ENCODE measurements at regions not wholly inside any gene's neighbourhood (a gene's known extent, or its start where the extent isn't known, plus 50 kb on each side); places are given as distances from the start of the nearest gene placed in this dataset.
A peak's percentile ranks its signal among the peaks of the same experiment; 100 is the strongest.
"Not testable (repeated sequence)": the region's sequence is repeated elsewhere in the genome, so short reads cannot be mapped to it uniquely, and the experiment has no call there.

GRCh38 chr12:75651342-75651695, 139.9 kb upstream of the KRR1 start:
- 71 to 77% methylated on average over 2 of the region's 2 CpGs for WGBS, 2 donors
- peak overlapping the region in 1 of 4 donors; percentile 41 for H3K27ac ChIP-seq

GRCh38 chr12:75650595-75651341, 139.4 kb upstream of the KRR1 start:
- Histone ChIP-seq H3K27me3 (no peaks in the 10 kb centered on the region), H3K27ac (peak overlapping the region in 1 of 4 donors; percentile 41), H3K4me1 (peaks cover 0 to 11% (median 2%) of the 10 kb centered on the region in 4 donors), H3K4me3 (no peak overlapping the region), H3K36me3 (no peaks in the 10 kb centered on the region), H3K9me3 (no peaks in the 10 kb centered on the region)
- WGBS, 2 donors, result 46 to 61% methylated on average over 2 of the region's 2 CpGs
- no peak for DNase-seq (ENCODE audit: low spot score in 2 of 2)
- no peak for TF ChIP-seq CTCF (IDR thresholded peaks at IDR 0.05)
- no peak for TF ChIP-seq POLR2A (IDR thresholded peaks at IDR 0.05)
- TF ChIP-seq EP300 (IDR thresholded peaks at IDR 0.05), result no peak

More at GRCh38 chr12:75651342-75651695, 139.9 kb upstream of the KRR1 start:
- DNase-seq (ENCODE audit: low spot score in 2 of 2), result no peak
- H3K4me3 ChIP-seq, result no peak overlapping the region
- H3K4me1 ChIP-seq, result peaks cover 0 to 11% (median 2%) of the 10 kb centered on the region in 4 donors
- H3K36me3 ChIP-seq, result no peaks in the 10 kb centered on the region
- no peaks in the 10 kb centered on the region for H3K9me3 ChIP-seq
- H3K27me3 ChIP-seq, result no peaks in the 10 kb centered on the region
- TF ChIP-seq EP300 (IDR thresholded peaks at IDR 0.05), result no peak

GRCh38 chr12:75650100-75650499, 138.7 kb upstream of the KRR1 start:
- H3K9me3 ChIP-seq, result no peaks in the 10 kb centered on the region
- no peak for DNase-seq (ENCODE audit: low spot score in 2 of 2)
- TF ChIP-seq CTCF (IDR thresholded peaks at IDR 0.05), result no peak
- no peak for TF ChIP-seq POLR2A (IDR thresholded peaks at IDR 0.05)
- no peak for TF ChIP-seq EP300 (IDR thresholded peaks at IDR 0.05)
- H3K27me3 ChIP-seq, result no peaks in the 10 kb centered on the region
- H3K4me3 ChIP-seq, result no peak overlapping the region
- H3K27ac ChIP-seq, result no peak overlapping the region
- no peaks in the 10 kb centered on the region for H3K36me3 ChIP-seq
- peaks cover 0 to 11% (median 2%) of the 10 kb centered on the region in 4 donors for H3K4me1 ChIP-seq

GRCh38 chr12:75648856-75649255, 137.4 kb upstream of the KRR1 start:
- DNase-seq (ENCODE audit: low spot score in 2 of 2), result no peak
- H3K4me1 ChIP-seq, result peaks cover 0 to 11% (median 2%) of the 10 kb centered on the region in 4 donors
- 28 to 36% methylated on average over 3 of the region's 3 CpGs for WGBS, 2 donors
- TF ChIP-seq CTCF (IDR thresholded peaks at IDR 0.05), result no peak
- no peaks in the 10 kb centered on the region for H3K9me3 ChIP-seq
- no peak overlapping the region for H3K27ac ChIP-seq
- no peak overlapping the region for H3K4me3 ChIP-seq
- no peaks in the 10 kb centered on the region for H3K27me3 ChIP-seq
- no peaks in the 10 kb centered on the region for H3K36me3 ChIP-seq

- Histone ChIP-seq H3K9me3 (no peaks in the 10 kb centered on the region), H3K27ac (no peak overlapping the region), H3K4me3 (no peak overlapping the region), H3K36me3 (no peaks in the 10 kb centered on the region), H3K27me3 (no peaks in the 10 kb centered on the region), H3K4me1 (peaks cover 0 to 10% (median 2%) of the 10 kb centered on the region in 4 donors)
- no peak for TF ChIP-seq EP300 (IDR thresholded peaks at IDR 0.05)
- WGBS, 2 donors, result 47 to 54% methylated on average over 4 of the region's 4 CpGs
- DNase-seq (ENCODE audit: low spot score in 2 of 2), result no peak
Measured at GRCh38 chr12:75646329-75647210, 135.2 kb upstream of the KRR1 start.

- Histone ChIP-seq H3K4me1 (no peaks in the 10 kb centered on the region), H3K9me3 (no peaks in the 10 kb centered on the region), H3K27me3 (no peaks in the 10 kb centered on the region), H3K27ac (no peak overlapping the region), H3K36me3 (no peaks in the 10 kb centered on the region), H3K4me3 (no peak overlapping the region)
- 74 to 75% methylated on average over 3 of the region's 3 CpGs for WGBS, 2 donors
- TF ChIP-seq POLR2A (IDR thresholded peaks at IDR 0.05), result no peak
- no peak for DNase-seq (ENCODE audit: low spot score in 2 of 2)
Measured at GRCh38 chr12:75644472-75645072, 133.2 kb upstream of the KRR1 start.

GRCh38 chr12:75643119-75643518, 131.7 kb upstream of the KRR1 start:
- H3K9me3 ChIP-seq; H3K4me3 ChIP-seq; H3K4me1 ChIP-seq; H3K27me3 ChIP-seq; H3K36me3 ChIP-seq; H3K27ac ChIP-seq; DNase-seq (ENCODE audit: low spot score in 2 of 2): not testable (repeated sequence)
- 94 to 95% methylated on average over 5 of the region's 5 CpGs for WGBS, 2 donors
